Kidney (tissue), 13 donors: ENCODE measurements at regions not wholly inside any gene's neighbourhood (a gene's known extent, or its start where the extent isn't known, plus 50 kb on each side); places are given as distances from the start of the nearest gene placed in this dataset.

Source experiments
- DNase-seq, 5 donors: peaks; one replicate each; pipeline ENCODE4 v3.0.0-alpha.2; 2013 to 2020
- FAIRE-seq: peaks from 2 replicates; lab custom pipeline; 2012; peaks lifted over from hg19 to GRCh38; lab: Jason Lieb, UNC
- H3K27ac ChIP-seq, 2 donors: one replicate each; pipeline ENCODE4 v1.7.0; 2013; ENCODE audit warnings: low read depth in 2 of 2, low read length in 2 of 2, inconsistent platforms in 1 of 2
- H3K27me3 ChIP-seq: one replicate; pipeline ENCODE4 v1.7.1; 2013; ENCODE audit warnings: low read length, inconsistent platforms; ENCODE audit not compliant: control insufficient read depth, insufficient read depth
- H3K36me3 ChIP-seq, 3 donors: one replicate each; pipeline versions ENCODE4 v1.7.0 to v1.7.1; 2013; ENCODE audit warnings: low read length in 3 of 3, control low read depth in 1 of 3, inconsistent platforms in 1 of 3; ENCODE audit not compliant: insufficient read depth in 3 of 3, control insufficient read depth in 2 of 3
- H3K4me1 ChIP-seq, 3 donors: one replicate each; pipeline versions ENCODE4 v1.7.0 to v1.7.1; 2013; ENCODE audit warnings: low read length in 3 of 3, inconsistent platforms in 1 of 3, low read depth in 1 of 3; ENCODE audit not compliant: control insufficient read depth in 2 of 3, insufficient read depth in 2 of 3
- H3K4me3 ChIP-seq, 3 donors: one replicate each; pipeline versions ENCODE4 v1.7.0 to v1.8.1; 2013; ENCODE audit warnings: low read length in 3 of 3, control low read depth in 1 of 3, inconsistent platforms in 1 of 3
- H3K9ac ChIP-seq, 3 donors: one replicate each; pipeline versions ENCODE4 v1.7.0 to v1.7.1; 2013; ENCODE audit warnings: low read length in 3 of 3, control low read depth in 1 of 3, inconsistent platforms in 1 of 3
- H3K9me3 ChIP-seq, 3 donors: one replicate each; pipeline versions ENCODE4 v1.7.0 to v1.7.1; 2013; ENCODE audit warnings: low read length in 3 of 3, control low read depth in 1 of 3, inconsistent platforms in 1 of 3; ENCODE audit not compliant: control insufficient read depth in 2 of 3, insufficient read depth in 1 of 3
- intact Hi-C: fragments of 100-400 bp; cut with DNase I; formaldehyde crosslinking; loops from one replicate; pipeline ENCODE4 v1.11.1; 2022
- TF ChIP-seq, protein P1 (sequence below): IDR thresholded peaks from 3 replicates; pipeline ENCODE4 v1.5.1; 2012; ENCODE audit warnings: mild to moderate bottlenecking, moderate library complexity, borderline replicate concordance; ENCODE audit not compliant: insufficient read depth; ENCODE audit errors: extremely low read depth
- donor health status: control.
- donor health status: control.
- donor health status: control.
- donor health status: control.
- donor health status: control.
- donor health status: DM: yes; HTN: yes; CAD: no.
- donor health status: Normal renal cell carcinoma (clear cell type).

DNA sequence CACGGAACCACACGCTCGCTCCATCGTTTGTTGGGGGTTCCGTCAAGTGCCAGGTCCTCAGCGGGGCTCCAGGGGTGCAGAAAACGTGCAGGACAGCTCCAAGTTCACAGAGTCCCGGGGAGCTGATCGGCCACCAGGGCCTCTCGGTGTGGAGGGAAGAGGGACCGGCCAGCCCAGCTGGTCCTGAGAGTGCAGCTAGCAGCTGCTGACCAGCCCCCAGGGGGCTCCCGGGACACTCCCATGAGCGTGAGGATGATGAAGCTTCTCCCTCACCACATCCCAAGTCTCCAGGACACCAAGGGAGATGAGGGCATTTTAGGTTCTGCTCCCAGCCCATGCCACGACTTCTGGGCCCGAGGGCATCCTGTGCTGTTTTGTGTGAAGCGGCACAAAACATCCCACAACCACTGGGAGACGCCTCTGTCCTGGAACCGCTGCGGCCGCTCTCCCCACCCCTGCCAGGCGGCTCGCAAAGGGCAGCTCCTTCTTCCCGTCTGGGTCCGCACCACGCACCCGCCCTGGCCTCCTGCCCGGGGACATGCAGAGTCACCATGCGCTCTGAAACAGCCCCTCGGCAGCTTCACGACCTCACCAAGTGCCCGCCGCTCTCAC is 67.5 kb upstream of the IRX4 start:
- peaks cover 5% of the 10 kb centered on the region for H3K27me3 ChIP-seq
- no peaks in the 10 kb centered on the region for H3K36me3 ChIP-seq
- no peak overlapping the region for H3K9ac ChIP-seq
- H3K9me3 ChIP-seq: no peaks in the 10 kb centered on the region
- no peaks in the 10 kb centered on the region for H3K4me1 ChIP-seq
- no peak for FAIRE-seq
- no peak overlapping the region for H3K4me3 ChIP-seq
- no peak overlapping the region for H3K27ac ChIP-seq
- no peak for DNase-seq
- TF ChIP-seq, protein P1, sequence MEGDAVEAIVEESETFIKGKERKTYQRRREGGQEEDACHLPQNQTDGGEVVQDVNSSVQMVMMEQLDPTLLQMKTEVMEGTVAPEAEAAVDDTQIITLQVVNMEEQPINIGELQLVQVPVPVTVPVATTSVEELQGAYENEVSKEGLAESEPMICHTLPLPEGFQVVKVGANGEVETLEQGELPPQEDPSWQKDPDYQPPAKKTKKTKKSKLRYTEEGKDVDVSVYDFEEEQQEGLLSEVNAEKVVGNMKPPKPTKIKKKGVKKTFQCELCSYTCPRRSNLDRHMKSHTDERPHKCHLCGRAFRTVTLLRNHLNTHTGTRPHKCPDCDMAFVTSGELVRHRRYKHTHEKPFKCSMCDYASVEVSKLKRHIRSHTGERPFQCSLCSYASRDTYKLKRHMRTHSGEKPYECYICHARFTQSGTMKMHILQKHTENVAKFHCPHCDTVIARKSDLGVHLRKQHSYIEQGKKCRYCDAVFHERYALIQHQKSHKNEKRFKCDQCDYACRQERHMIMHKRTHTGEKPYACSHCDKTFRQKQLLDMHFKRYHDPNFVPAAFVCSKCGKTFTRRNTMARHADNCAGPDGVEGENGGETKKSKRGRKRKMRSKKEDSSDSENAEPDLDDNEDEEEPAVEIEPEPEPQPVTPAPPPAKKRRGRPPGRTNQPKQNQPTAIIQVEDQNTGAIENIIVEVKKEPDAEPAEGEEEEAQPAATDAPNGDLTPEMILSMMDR: no peak
- intact Hi-C loops: no loop called here

GRCh38 chr5:1949253-1949652 is 66.5 kb upstream of the IRX4 start:
- H3K36me3 ChIP-seq: no peaks in the 10 kb centered on the region
- no peak overlapping the region for H3K27ac ChIP-seq
- no peaks in the 10 kb centered on the region for H3K9me3 ChIP-seq
- no peaks in the 10 kb centered on the region for H3K4me1 ChIP-seq
- intact Hi-C loops: no loop called here
- TF ChIP-seq, protein P1: no peak
- peaks cover 5% of the 10 kb centered on the region for H3K27me3 ChIP-seq
- no peak overlapping the region for H3K4me3 ChIP-seq
- H3K9ac ChIP-seq: no peak overlapping the region
- DNase-seq (no peak), FAIRE-seq (no peak)

DNA sequence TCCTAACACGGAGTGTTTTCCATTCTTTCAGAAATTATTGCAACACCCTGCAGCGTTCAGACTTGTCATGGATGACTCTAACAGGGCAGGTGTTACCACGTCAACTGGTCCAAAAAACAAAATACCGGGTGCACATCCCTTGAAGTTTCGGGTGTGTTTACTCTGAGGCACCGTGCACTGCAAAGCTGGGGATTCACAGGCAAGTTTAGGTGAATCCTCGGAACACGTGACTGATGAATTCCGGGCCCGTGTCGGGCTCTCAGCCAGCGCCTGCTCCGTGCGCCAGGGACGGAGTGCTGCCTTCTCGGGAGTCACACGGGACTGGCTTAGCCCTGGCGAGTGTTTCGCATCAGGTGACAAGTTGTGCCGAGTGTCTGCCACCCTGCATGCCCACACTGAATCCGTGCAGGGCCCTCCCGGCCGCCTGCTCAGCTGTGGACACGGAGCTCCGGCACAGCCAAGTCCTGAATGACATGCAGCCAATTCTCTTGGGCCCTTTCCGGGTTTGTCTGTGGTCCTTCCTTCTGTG is 66.0 kb upstream of the IRX4 start:
- no peak overlapping the region for H3K9ac ChIP-seq

More for the DNA sequence above, 66.0 kb upstream of the IRX4 start:
- TF ChIP-seq, protein P1: no peak
- Histone ChIP-seq H3K4me1 (no peaks in the 10 kb centered on the region), H3K36me3 (no peaks in the 10 kb centered on the region), H3K27me3 (peaks cover 5% of the 10 kb centered on the region), H3K27ac (no peak overlapping the region), H3K4me3 (no peak overlapping the region), H3K9me3 (no peaks in the 10 kb centered on the region)
- FAIRE-seq: no peak
- intact Hi-C loops: no loop called here
- DNase-seq: no peak
